HG03521 (cell line): ENCODE measurements at regions not wholly inside any gene's neighbourhood (a gene's known extent, or its start where the extent isn't known, plus 50 kb on each side); places are given as distances from the start of the nearest gene placed in this dataset.
"Not testable (repeated sequence)": the region's sequence is repeated elsewhere in the genome, so short reads cannot be mapped to it uniquely, and the experiment has no call there.

ENCODE experiments used
- ATAC-seq: cut with Tn5 transposase; IDR thresholded peaks from one replicate; pipeline ENCODE4 v1.9.1; 2021; ENCODE audit warnings: mild to moderate bottlenecking, moderate library complexity; ENCODE audit not compliant: unreplicated experiment

- no peak for ATAC-seq
Observed at GRCh38 chr4:43089730-43090129, 197.2 kb downstream of the GRXCR1 start.

- ATAC-seq, result no peak
Observed at GRCh38 chr4:43103048-43103447, 210.5 kb downstream of the GRXCR1 start.

- no peak for ATAC-seq
Observed at GRCh38 chr4:43112139-43112538, 219.6 kb downstream of the GRXCR1 start.

GRCh38 chr4:43113196-43113595 lies 220.7 kb downstream of the GRXCR1 start:
- no peak for ATAC-seq

GRCh38 chr4:43126595-43126994 lies 234.1 kb downstream of the GRXCR1 start:
- ATAC-seq, result no peak

GRCh38 chr4:43130228-43131021 lies 237.9 kb downstream of the GRXCR1 start:
- ATAC-seq, result no peak

- peak; percentile 64 for ATAC-seq
Observed at GRCh38 chr4:43132010-43132582, 239.6 kb downstream of the GRXCR1 start.

GRCh38 chr4:43133566-43133965 lies 241.1 kb downstream of the GRXCR1 start:
- ATAC-seq, result no peak

GRCh38 chr4:43136752-43137151 lies 244.2 kb downstream of the GRXCR1 start:
- ATAC-seq, result no peak

- no peak for ATAC-seq
Observed at GRCh38 chr4:43146198-43146597, 253.7 kb downstream of the GRXCR1 start.

GRCh38 chr4:43148481-43148880 lies 256.0 kb downstream of the GRXCR1 start:
- no peak for ATAC-seq

- no peak for ATAC-seq
Observed at GRCh38 chr4:43163101-43163792, 270.7 kb downstream of the GRXCR1 start.

- no peak for ATAC-seq
Observed at GRCh38 chr4:43189741-43190140, 297.2 kb downstream of the GRXCR1 start.

GRCh38 chr4:43212576-43212975 lies 320.1 kb downstream of the GRXCR1 start:
- ATAC-seq, result not testable (repeated sequence)

- no peak for ATAC-seq
Observed at GRCh38 chr4:43223820-43224219, 331.3 kb downstream of the GRXCR1 start.

GRCh38 chr4:43224559-43224958 lies 332.0 kb downstream of the GRXCR1 start:
- no peak for ATAC-seq

- ATAC-seq, result no peak
Observed at GRCh38 chr4:43233321-43233720, 340.8 kb downstream of the GRXCR1 start.

GRCh38 chr4:43234626-43235415 lies 342.3 kb downstream of the GRXCR1 start:
- no peak for ATAC-seq

- no peak for ATAC-seq
Observed at GRCh38 chr4:43238008-43238407, 345.5 kb downstream of the GRXCR1 start.

- ATAC-seq, result no peak
Observed at GRCh38 chr4:43238585-43238984, 346.1 kb downstream of the GRXCR1 start.

GRCh38 chr4:43241104-43241503 lies 348.6 kb downstream of the GRXCR1 start:
- ATAC-seq, result no peak
